Neuronal stem cell (in vitro differentiated cells): ENCODE measurements at regions not wholly inside any gene's neighbourhood (a gene's known extent, or its start where the extent isn't known, plus 50 kb on each side); places are given as distances from the start of the nearest gene placed in this dataset.

ENCODE experiments used
- DNase-seq: peaks from one replicate; pipeline ENCODE4 v3.0.0-alpha.2; 2013; ENCODE audit warnings: low spot score
- H2AFZ ChIP-seq: one replicate; pipeline ENCODE4 v1.6.1; 2013; ENCODE audit warnings: mild to moderate bottlenecking, low read length, inconsistent platforms
- H2AK5ac ChIP-seq: 2 replicates; pipeline ENCODE4 v1.6.1; 2013; ENCODE audit warnings: low read depth, mild to moderate bottlenecking, inconsistent platforms, low read length, moderate library complexity, mixed read lengths
- H2BK120ac ChIP-seq: 2 replicates; pipeline ENCODE4 v1.6.1; 2013; ENCODE audit warnings: low read depth, mild to moderate bottlenecking, inconsistent platforms, low read length, moderate library complexity, mixed read lengths
- H2BK12ac ChIP-seq: one replicate; pipeline ENCODE4 v1.6.1; 2013; ENCODE audit warnings: low read length, inconsistent platforms
- H2BK15ac ChIP-seq: 2 replicates; pipeline ENCODE4 v1.6.1; 2013; ENCODE audit warnings: mild to moderate bottlenecking, low read length, inconsistent platforms, mixed read lengths
- H2BK5ac ChIP-seq: one replicate; pipeline ENCODE4 v1.6.1; 2013; ENCODE audit warnings: inconsistent platforms, mild to moderate bottlenecking, low read length, moderate library complexity
- H3K14ac ChIP-seq: one replicate; pipeline ENCODE4 v1.6.1; 2013; ENCODE audit warnings: low read length, inconsistent platforms
- H3K18ac ChIP-seq: 2 replicates; pipeline ENCODE4 v1.6.1; 2013; ENCODE audit warnings: low read length, inconsistent platforms
- H3K23ac ChIP-seq: 2 replicates; pipeline ENCODE4 v1.6.1; 2013; ENCODE audit warnings: low read depth, mild to moderate bottlenecking, mixed read lengths, low read length, inconsistent platforms; ENCODE audit not compliant: poor library complexity
- H3K27ac ChIP-seq: replicated peaks from 3 replicates; pipeline ENCODE4 v1.5.1; 2013; ENCODE audit warnings: low read length, inconsistent platforms
- H3K27me3 ChIP-seq, 3 experiments: 2 replicates each; pipeline ENCODE4 v1.6.1; 2013; ENCODE audit warnings: low read length in 3 of 3, mild to moderate bottlenecking in 2 of 3, inconsistent platforms in 1 of 3, low read depth in 1 of 3, mixed read lengths in 1 of 3, moderate library complexity in 1 of 3; ENCODE audit not compliant: control insufficient read depth in 3 of 3, insufficient read depth in 3 of 3
- H3K36me3 ChIP-seq, 2 donors: replicated peaks in 1 of 2; 2 replicates each; pipeline ENCODE4 v1.6.1; 2013; ENCODE audit warnings: low read length in 2 of 2; ENCODE audit not compliant: control insufficient read depth in 2 of 2, insufficient read depth in 2 of 2
- H3K4ac ChIP-seq: 2 replicates; pipeline ENCODE4 v1.6.1; 2013; ENCODE audit warnings: inconsistent platforms, mild to moderate bottlenecking, low read length, moderate library complexity
- H3K4me1 ChIP-seq, 2 donors: 1 replicate in 1 of 2; 2 replicates in 1 of 2; pipeline ENCODE4 v1.6.1; 2013; ENCODE audit warnings: low read length in 2 of 2, low read depth in 1 of 2; ENCODE audit not compliant: control insufficient read depth in 2 of 2, insufficient read depth in 1 of 2
- H3K4me2 ChIP-seq: one replicate; pipeline ENCODE4 v1.6.1; 2013; ENCODE audit warnings: mild to moderate bottlenecking, low read length, inconsistent platforms; ENCODE audit not compliant: insufficient read depth, poor library complexity, severe bottlenecking
- H3K4me3 ChIP-seq, 2 donors: 2 replicates each; pipeline ENCODE4 v1.5.1; 2013; ENCODE audit warnings: low read length in 2 of 2, mild to moderate bottlenecking in 2 of 2, inconsistent platforms in 1 of 2, moderate library complexity in 1 of 2
- H3K79me1 ChIP-seq: one replicate; pipeline ENCODE4 v1.6.1; 2013; ENCODE audit warnings: low read depth, mild to moderate bottlenecking, inconsistent platforms, low read length, moderate library complexity
- H3K9ac ChIP-seq: one replicate; pipeline ENCODE4 v1.6.1; 2013; ENCODE audit warnings: mild to moderate bottlenecking, low read depth, low read length, inconsistent platforms; ENCODE audit not compliant: poor library complexity
- H3K9me3 ChIP-seq, 2 donors: replicated peaks in 1 of 2; 2 replicates each; pipeline versions ENCODE3 to v1.6.1; 2013; ENCODE audit warnings: low read length in 2 of 2, mild to moderate bottlenecking in 2 of 2, inconsistent platforms in 1 of 2, low read depth in 1 of 2, mixed read lengths in 1 of 2, moderate library complexity in 1 of 2; ENCODE audit not compliant: control insufficient read depth in 2 of 2, insufficient read depth in 1 of 2
- H4K8ac ChIP-seq: one replicate; pipeline ENCODE4 v1.6.1; 2013; ENCODE audit warnings: low read depth, mild to moderate bottlenecking, inconsistent platforms, low read length, moderate library complexity
- H4K91ac ChIP-seq: one replicate; pipeline ENCODE4 v1.6.1; 2013; ENCODE audit warnings: low read length, low read depth, mild to moderate bottlenecking, inconsistent platforms; ENCODE audit not compliant: poor library complexity
- WGBS, 2 donors: extraction: QIAGEN DNeasy Blood & Tissue Kit; methylation state at CpG; one replicate each; pipeline ENCODE4 v1.1.7; 2013; ENCODE audit warnings: missing lambda C conversion rate in 2 of 2, mixed read lengths in 1 of 2; ENCODE audit not compliant: insufficient read length in 2 of 2, insufficient replicate concordance in 1 of 2; ENCODE audit errors: extremely low coverage in 2 of 2; 5-methylcytosine and 5-hydroxymethylcytosine counted together

DNA sequence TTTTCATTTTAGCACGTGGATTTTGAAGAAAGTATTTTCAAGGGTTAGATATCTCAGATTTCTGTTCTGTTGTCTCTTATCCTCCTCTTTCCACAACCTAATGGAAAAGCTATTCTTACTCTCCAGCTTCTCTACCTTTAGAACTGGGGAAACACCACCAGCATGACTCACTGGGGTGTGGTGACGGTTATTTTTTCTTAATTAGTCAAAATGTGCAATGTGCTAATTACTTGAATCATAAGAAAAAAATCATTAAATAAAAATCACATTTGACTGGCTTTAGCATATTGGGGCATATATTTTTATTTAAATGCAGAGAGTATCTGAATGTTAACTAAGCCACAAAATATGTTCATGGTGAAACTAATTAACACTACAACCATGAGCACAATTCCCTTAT is 570.7 kb upstream of the AGTR1 start:
- Histone ChIP-seq H4K91ac (no peak overlapping the region), H3K18ac (no peak overlapping the region), H2BK120ac (no peak overlapping the region), H2AFZ (no peak overlapping the region), H3K4me2 (no peak overlapping the region), H3K36me3 (no peaks in the 10 kb centered on the region), H3K4me3 (no peak overlapping the region), H2AK5ac (no peak overlapping the region), H3K9ac (no peak overlapping the region), H3K27ac (no peak overlapping the region), H4K8ac (no peak overlapping the region), H3K14ac (no peak overlapping the region), H2BK5ac (no peak overlapping the region), H3K9me3 (no peaks in the 10 kb centered on the region), H3K27me3 (no peaks in the 10 kb centered on the region), H3K4me1 (no peaks in the 10 kb centered on the region), H3K79me1 (no peaks in the 10 kb centered on the region), H2BK15ac (no peak overlapping the region), H3K4ac (no peak overlapping the region), H2BK12ac (no peak overlapping the region), H3K23ac (no peak overlapping the region)
- no peak for DNase-seq
- WGBS, 2 donors, result no CpG with 5 or more reads among the region's 2 CpGs

DNA sequence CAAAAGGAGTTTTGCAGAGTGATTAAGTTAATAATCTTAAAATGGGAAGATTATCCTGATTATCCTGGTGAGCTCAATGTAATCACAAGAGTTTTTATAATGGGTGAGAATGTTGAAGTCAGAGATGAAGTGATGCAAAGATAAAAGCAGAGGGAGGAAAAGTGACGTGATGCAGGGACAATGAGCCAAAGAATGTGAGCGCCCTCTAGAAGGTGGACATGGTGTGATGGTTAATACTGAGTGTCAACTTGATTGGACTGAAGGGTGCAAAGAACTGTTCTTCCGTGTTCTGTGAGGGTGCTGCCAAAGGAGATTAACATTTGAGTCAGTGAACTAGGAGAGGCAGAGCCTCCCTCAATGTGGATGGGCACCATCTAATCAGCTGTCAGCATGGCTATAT is 569.6 kb upstream of the AGTR1 start:
- H3K4me1 ChIP-seq, result no peaks in the 10 kb centered on the region
- no peak overlapping the region for H3K4me2 ChIP-seq
- H2BK15ac ChIP-seq, result no peak overlapping the region
- no CpG with 5 or more reads among the region's 3 CpGs for WGBS, 2 donors
- peak overlapping the region; percentile 43 for H4K8ac ChIP-seq
- no peaks in the 10 kb centered on the region for H3K79me1 ChIP-seq
- H3K18ac ChIP-seq, result no peak overlapping the region
- H3K4ac ChIP-seq, result no peak overlapping the region
- no peak overlapping the region for H2BK12ac ChIP-seq
- no peak overlapping the region for H3K14ac ChIP-seq
- no peak overlapping the region for H3K4me3 ChIP-seq
- H2BK5ac ChIP-seq, result no peak overlapping the region
- no peak overlapping the region for H4K91ac ChIP-seq
- H2AK5ac ChIP-seq, result no peak overlapping the region
- no peaks in the 10 kb centered on the region for H3K36me3 ChIP-seq
- no peak overlapping the region for H3K23ac ChIP-seq
- H3K27me3 ChIP-seq, result no peaks in the 10 kb centered on the region
- no peak overlapping the region for H3K9ac ChIP-seq
- no peak overlapping the region for H2AFZ ChIP-seq
- H3K27ac ChIP-seq, result no peak overlapping the region
- no peak overlapping the region for H2BK120ac ChIP-seq
- no peak for DNase-seq
- H3K9me3 ChIP-seq, result no peaks in the 10 kb centered on the region

DNA sequence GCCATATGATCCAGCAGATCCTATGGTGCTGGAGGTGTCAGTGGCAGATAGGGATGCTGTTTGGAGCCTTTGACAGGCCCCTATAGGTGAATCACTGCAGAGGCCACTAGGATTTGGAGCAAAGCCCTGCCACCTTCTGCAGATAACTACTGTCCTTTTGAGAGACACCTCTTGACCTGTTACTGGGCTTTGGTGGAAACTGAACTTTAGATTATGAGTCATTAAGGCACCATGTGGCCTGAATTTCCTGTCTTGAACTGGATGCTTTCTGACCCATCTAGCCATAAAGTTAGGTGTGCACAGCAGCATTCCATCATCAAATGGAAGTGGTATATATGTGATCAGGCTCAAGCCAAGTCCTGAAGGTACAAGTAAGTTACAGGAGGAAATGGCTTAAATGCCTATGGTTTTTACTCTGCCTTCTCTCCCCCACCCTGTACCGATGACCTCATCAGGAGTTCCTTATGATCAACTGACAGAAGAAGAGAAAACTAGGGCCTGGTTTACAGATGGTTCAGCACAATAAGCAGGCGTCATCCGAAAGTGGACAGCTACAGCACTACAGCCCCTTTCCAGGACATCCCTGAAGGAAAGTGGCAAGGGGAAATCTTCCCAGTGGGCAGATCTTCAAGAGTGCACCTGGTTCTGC is 565.6 kb upstream of the AGTR1 start:
- Histone ChIP-seq H2BK120ac (no peak overlapping the region), H3K4me3 (no peak overlapping the region), H2AK5ac (no peak overlapping the region), H3K9ac (no peak overlapping the region), H3K23ac (no peak overlapping the region), H3K4ac (no peak overlapping the region), H3K4me1 (no peaks in the 10 kb centered on the region), H3K18ac (no peak overlapping the region), H3K14ac (no peak overlapping the region), H2BK15ac (no peak overlapping the region), H3K36me3 (no peaks in the 10 kb centered on the region), H3K4me2 (no peak overlapping the region), H3K27ac (no peak overlapping the region), H2BK12ac (no peak overlapping the region), H4K8ac (no peak overlapping the region), H2BK5ac (no peak overlapping the region), H3K27me3 (no peaks in the 10 kb centered on the region), H4K91ac (no peak overlapping the region), H3K79me1 (no peaks in the 10 kb centered on the region), H3K9me3 (no peaks in the 10 kb centered on the region), H2AFZ (no peak overlapping the region)
- DNase-seq, result no peak
- no CpG with 5 or more reads among the region's 3 CpGs for WGBS, 2 donors

DNA sequence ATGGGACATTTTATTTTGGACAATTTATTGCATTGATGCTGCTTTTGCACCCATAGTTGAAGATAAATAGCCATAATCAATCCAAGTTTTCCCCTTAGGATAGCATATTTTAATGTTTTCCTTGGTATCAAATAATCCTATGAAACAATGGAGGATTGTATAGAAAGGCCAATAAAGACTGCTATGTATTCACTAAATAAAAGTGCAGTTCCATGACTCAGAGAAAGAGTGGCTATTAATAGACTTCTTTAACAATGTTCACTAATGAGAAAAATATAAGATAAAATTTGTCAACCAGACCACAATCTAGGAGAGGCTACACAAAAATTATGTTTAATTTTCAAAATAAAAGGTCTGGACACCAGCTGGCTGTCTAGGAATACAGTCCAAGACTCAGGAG is 560.9 kb upstream of the AGTR1 start:
- no peaks in the 10 kb centered on the region for H3K27me3 ChIP-seq
- H2BK12ac ChIP-seq, result no peak overlapping the region
- no peak overlapping the region for H2AK5ac ChIP-seq
- no peak overlapping the region for H3K4me2 ChIP-seq
- no peak overlapping the region for H3K4ac ChIP-seq
- H3K79me1 ChIP-seq, result no peaks in the 10 kb centered on the region
- H2AFZ ChIP-seq, result no peak overlapping the region
- no peak overlapping the region for H2BK15ac ChIP-seq
- H3K23ac ChIP-seq, result no peak overlapping the region
- no peak overlapping the region for H3K4me3 ChIP-seq
- no peak overlapping the region for H2BK5ac ChIP-seq
- H4K8ac ChIP-seq, result no peak overlapping the region
- no peak overlapping the region for H3K14ac ChIP-seq
- no peaks in the 10 kb centered on the region for H3K9me3 ChIP-seq
- H3K4me1 ChIP-seq, result peaks cover 0 to 3% of the 10 kb centered on the region in 2 donors
- no peak overlapping the region for H2BK120ac ChIP-seq
- H3K9ac ChIP-seq, result no peak overlapping the region
- no peak overlapping the region for H4K91ac ChIP-seq
- H3K36me3 ChIP-seq, result no peaks in the 10 kb centered on the region
- no peak overlapping the region for H3K27ac ChIP-seq
- no peak overlapping the region for H3K18ac ChIP-seq
- no peak for DNase-seq
